ENCODE measurements at regions not wholly inside any gene's neighbourhood (a gene's known extent, or its start where the extent isn't known, plus 50 kb on each side); places are given as distances from the start of the nearest gene placed in this dataset.
"Not testable (repeated sequence)": the region's sequence is repeated elsewhere in the genome, so short reads cannot be mapped to it uniquely, and the experiment has no call there.

DNA sequence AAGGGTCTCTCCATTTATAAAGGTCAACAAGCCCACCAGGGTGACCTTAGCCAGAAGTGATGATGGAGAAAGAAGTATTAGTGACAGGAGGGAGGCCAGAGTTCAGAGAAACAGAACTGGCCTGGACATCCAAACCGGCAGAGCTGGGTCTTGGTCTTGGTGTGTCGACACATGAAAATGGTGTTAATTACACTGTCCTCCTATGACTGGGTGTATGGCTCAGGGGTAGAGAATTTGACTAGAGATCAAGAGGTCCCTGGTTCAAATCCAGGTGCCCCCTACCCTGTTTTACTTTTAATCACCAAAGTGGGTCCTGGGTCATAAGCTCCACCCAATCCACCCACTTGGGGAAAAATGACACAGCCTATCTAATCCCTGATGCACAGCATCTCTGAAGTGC, 110.6 kb upstream of the ZNF746 start:
- no peak overlapping the region for H3K27ac ChIP-seq
- H3K4me1 ChIP-seq (ENCODE audit: control insufficient read depth in 1 of 2, low read depth in 2 of 2): no peaks in the 10 kb centered on the region
- DNase-seq (ENCODE audit: low spot score) (no peak), ATAC-seq (ENCODE audit: insufficient number of reproducible peaks, low FRiP score, low read depth) (no peak)
- H3K4me3 ChIP-seq: no peak overlapping the region
- peaks cover 34% of the 10 kb centered on the region for H3K36me3 ChIP-seq
- TF ChIP-seq, protein P1, sequence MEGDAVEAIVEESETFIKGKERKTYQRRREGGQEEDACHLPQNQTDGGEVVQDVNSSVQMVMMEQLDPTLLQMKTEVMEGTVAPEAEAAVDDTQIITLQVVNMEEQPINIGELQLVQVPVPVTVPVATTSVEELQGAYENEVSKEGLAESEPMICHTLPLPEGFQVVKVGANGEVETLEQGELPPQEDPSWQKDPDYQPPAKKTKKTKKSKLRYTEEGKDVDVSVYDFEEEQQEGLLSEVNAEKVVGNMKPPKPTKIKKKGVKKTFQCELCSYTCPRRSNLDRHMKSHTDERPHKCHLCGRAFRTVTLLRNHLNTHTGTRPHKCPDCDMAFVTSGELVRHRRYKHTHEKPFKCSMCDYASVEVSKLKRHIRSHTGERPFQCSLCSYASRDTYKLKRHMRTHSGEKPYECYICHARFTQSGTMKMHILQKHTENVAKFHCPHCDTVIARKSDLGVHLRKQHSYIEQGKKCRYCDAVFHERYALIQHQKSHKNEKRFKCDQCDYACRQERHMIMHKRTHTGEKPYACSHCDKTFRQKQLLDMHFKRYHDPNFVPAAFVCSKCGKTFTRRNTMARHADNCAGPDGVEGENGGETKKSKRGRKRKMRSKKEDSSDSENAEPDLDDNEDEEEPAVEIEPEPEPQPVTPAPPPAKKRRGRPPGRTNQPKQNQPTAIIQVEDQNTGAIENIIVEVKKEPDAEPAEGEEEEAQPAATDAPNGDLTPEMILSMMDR (IDR thresholded peaks at IDR 0.05): no peak
- no peaks in the 10 kb centered on the region for H3K9me3 ChIP-seq
- H3K27me3 ChIP-seq (replicated peaks; ENCODE audit: insufficient read depth): no peaks in the 10 kb centered on the region

DNA sequence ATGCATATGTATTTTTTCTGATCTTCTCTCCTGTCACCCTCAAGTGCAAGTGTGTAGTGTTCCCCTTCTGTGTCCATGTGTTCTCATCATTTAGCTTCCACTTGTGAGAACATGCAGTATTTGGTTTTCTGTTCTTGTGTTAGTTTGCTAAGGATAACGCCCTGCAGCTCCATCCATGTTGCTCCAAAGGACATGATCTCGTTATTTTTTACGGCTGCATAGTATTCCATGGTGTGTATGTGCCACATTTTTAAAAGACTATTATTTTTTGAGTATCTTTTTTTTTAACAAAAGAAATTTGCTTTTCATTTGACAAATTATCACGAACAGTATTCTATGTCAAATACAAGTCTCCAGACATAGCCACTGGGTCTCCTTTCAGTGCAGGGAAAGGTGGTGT, 110.1 kb upstream of the ZNF746 start:
- H3K36me3 ChIP-seq: peaks cover 31% of the 10 kb centered on the region

DNA sequence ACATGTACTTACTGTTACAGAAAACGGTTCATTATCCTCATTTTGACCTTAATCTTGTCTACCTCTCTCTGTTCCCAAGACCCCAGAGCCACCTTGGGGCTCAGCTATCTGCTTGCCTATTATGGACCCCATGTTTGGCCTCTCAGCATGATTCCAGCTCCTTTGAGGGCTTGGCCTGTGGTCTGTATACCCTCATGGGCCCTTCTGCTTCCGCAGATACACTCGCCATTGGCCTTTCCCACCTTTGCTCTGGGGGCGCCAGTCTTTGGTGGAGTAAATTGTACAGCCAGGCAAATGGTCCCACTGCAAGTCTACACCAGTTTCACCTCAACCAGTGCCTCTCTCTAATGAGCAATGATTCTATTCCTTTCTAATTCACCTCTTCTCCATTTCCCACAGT, 109.2 kb upstream of the ZNF746 start:
- Histone ChIP-seq H3K36me3 (peaks cover 31% of the 10 kb centered on the region), H3K4me1 (ENCODE audit: control insufficient read depth in 1 of 2, low read depth in 2 of 2) (no peaks in the 10 kb centered on the region), H3K9me3 (no peaks in the 10 kb centered on the region), H3K27ac (no peak overlapping the region), H3K4me3 (no peak overlapping the region), H3K27me3 (replicated peaks; ENCODE audit: insufficient read depth) (no peaks in the 10 kb centered on the region)
- TF ChIP-seq, protein P1 (IDR thresholded peaks at IDR 0.05): no peak
- DNase-seq (ENCODE audit: low spot score) (no peak), ATAC-seq (ENCODE audit: insufficient number of reproducible peaks, low FRiP score, low read depth) (no peak)

More for the DNA sequence above, 110.1 kb upstream of the ZNF746 start:
- Histone ChIP-seq H3K27me3 (replicated peaks; ENCODE audit: insufficient read depth) (no peaks in the 10 kb centered on the region), H3K4me1 (ENCODE audit: control insufficient read depth in 1 of 2, low read depth in 2 of 2) (no peaks in the 10 kb centered on the region), H3K9me3 (no peaks in the 10 kb centered on the region), H3K4me3 (no peak overlapping the region), H3K27ac (no peak overlapping the region)
- ATAC-seq (ENCODE audit: insufficient number of reproducible peaks, low FRiP score, low read depth): no peak
- no peak for DNase-seq (ENCODE audit: low spot score)
- TF ChIP-seq, protein P1 (IDR thresholded peaks at IDR 0.05): no peak

DNA sequence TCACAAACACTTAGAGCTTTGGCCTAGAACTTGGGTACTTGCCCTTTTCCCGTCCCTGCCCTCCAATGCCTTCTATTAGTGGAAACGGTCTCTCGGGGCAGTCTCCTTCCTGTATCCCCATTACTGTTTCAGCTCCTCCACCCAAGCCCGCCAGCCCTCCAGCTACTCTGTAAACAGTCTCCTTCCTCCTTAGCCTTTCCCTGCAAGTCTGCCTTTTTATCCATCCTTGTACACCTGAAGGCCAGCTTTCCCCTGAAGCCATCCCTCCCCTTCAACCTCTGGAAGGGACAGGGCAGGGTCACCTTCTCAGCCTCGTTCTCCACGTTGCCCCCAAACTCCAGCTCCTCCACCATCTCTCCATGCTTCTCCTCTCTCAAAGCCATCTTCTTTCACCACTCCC, 108.1 kb upstream of the ZNF746 start:
- Histone ChIP-seq H3K27ac (no peak overlapping the region), H3K27me3 (replicated peaks; ENCODE audit: insufficient read depth) (no peaks in the 10 kb centered on the region), H3K4me1 (ENCODE audit: control insufficient read depth in 1 of 2, low read depth in 2 of 2) (no peaks in the 10 kb centered on the region), H3K4me3 (no peak overlapping the region), H3K9me3 (no peaks in the 10 kb centered on the region), H3K36me3 (peaks cover 31% of the 10 kb centered on the region)
- TF ChIP-seq, protein P1 (IDR thresholded peaks at IDR 0.05): no peak
- ATAC-seq (ENCODE audit: insufficient number of reproducible peaks, low FRiP score, low read depth): no peak
- DNase-seq (ENCODE audit: low spot score): no peak

DNA sequence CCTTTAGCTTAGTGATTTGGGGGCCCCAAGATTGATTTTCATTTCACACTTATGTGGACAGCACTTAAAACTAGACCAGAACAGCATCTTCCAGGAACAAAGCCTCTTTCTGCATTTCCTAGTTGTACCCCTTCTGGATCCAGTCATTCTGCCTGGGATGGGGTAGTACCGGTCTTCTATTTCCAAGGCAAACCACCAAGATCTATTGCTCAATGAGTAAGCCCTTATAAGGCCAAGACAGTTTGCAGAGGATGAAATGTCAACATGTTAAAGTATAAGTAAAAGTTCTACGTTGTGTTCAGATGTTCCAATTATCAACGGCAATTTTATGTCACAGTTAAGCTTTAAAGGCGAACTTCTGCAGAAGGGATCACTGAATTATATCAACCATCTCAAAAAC, 106.9 kb upstream of the ZNF746 start:
- peaks cover 33% of the 10 kb centered on the region for H3K36me3 ChIP-seq

GRCh38 chr7:149600669-149601330, 103.2 kb upstream of the ZNF746 start:
- not testable (repeated sequence) for H3K27ac ChIP-seq; ATAC-seq (ENCODE audit: insufficient number of reproducible peaks, low FRiP score, low read depth); H3K9me3 ChIP-seq; H3K4me1 ChIP-seq (ENCODE audit: control insufficient read depth in 1 of 2, low read depth in 2 of 2); H3K4me3 ChIP-seq; DNase-seq (ENCODE audit: low spot score); H3K27me3 ChIP-seq (replicated peaks; ENCODE audit: insufficient read depth)
- peaks cover 36% of the 10 kb centered on the region for H3K36me3 ChIP-seq

More for the DNA sequence above, 106.9 kb upstream of the ZNF746 start:
- Histone ChIP-seq H3K4me1 (ENCODE audit: control insufficient read depth in 1 of 2, low read depth in 2 of 2) (no peaks in the 10 kb centered on the region), H3K4me3 (no peak overlapping the region), H3K9me3 (no peaks in the 10 kb centered on the region), H3K27me3 (replicated peaks; ENCODE audit: insufficient read depth) (no peaks in the 10 kb centered on the region), H3K27ac (no peak overlapping the region)
- DNase-seq (ENCODE audit: low spot score) (no peak), ATAC-seq (ENCODE audit: insufficient number of reproducible peaks, low FRiP score, low read depth) (no peak)
- TF ChIP-seq, protein P1 (IDR thresholded peaks at IDR 0.05): no peak

Measured in thoracic aorta (tissue), 2 donors.